K562 (cell line): ENCODE measurements at regions not wholly inside any gene's neighbourhood (a gene's known extent, or its start where the extent isn't known, plus 50 kb on each side); places are given as distances from the start of the nearest gene placed in this dataset.

Experiments
- ATAC-seq: fragments of 200-7000 bp; cut with Tn5 transposase; 3 replicates; pipeline ENCODE4 v1.9.1; 2020; ENCODE audit warnings: moderate library complexity
- BruUV-seq: library from RNA; stranded (reverse); fragments of 400-500 nt; replicated peaks from 2 replicates; lab custom pipeline; 2021; lab: Mats Ljungman, UMichigan
- CTCF ChIA-PET: fragments of 300-600 bp; formaldehyde crosslinking; extraction: SDS; loops from one replicate; lab custom pipeline; 2021; ENCODE audit warnings: low intra/inter-chr PET ratio; lab: Yijun Ruan, JAX
- POLR2A ChIA-PET: fragments of 300-600, 350-650 bp; sonication (Branson Sonifier 250); formaldehyde crosslinking; extraction: SDS; loops from one replicate; lab custom pipeline; 2021; ENCODE audit warnings: antibody characterized with exemption, inconsistent platforms; lab: Yijun Ruan, JAX
- DNase-seq, 4 experiments: peaks; one replicate each; pipeline versions ENCODE4 v3.0.0 to v3.0.0-alpha.2; 2011 to 2018; ENCODE audit warnings: low spot score in 3 of 4, mixed read lengths in 3 of 4; ENCODE audit errors: extremely low read depth in 1 of 4
- FAIRE-seq: peaks from 2 replicates; lab custom pipeline; 2011; peaks lifted over from hg19 to GRCh38; lab: Jason Lieb, UNC
- H2AFZ ChIP-seq: 2 replicates; pipeline ENCODE4 v1.6.0; 2011; ENCODE audit warnings: low read depth, low read length, control low read depth, inconsistent platforms
- H3K27ac ChIP-seq: fragments of 200-600 bp; 3 replicates; pipeline ENCODE4 v1.8.0; 2011; ENCODE audit warnings: low read depth, mild to moderate bottlenecking, control low read depth, inconsistent platforms, low read length, moderate library complexity, mixed read lengths; ENCODE audit errors: extremely low read depth
- H3K27me3 ChIP-seq, 2 experiments: fragments of 300-600 bp in 1 of 2; 2 replicates in 1 of 2; 3 replicates in 1 of 2; pipeline versions ENCODE4 v1.6.0 to v1.8.0; 2011; ENCODE audit warnings: inconsistent platforms in 2 of 2, low read length in 2 of 2, mild to moderate bottlenecking in 1 of 2, mixed read lengths in 1 of 2, moderate library complexity in 1 of 2; ENCODE audit not compliant: control insufficient read depth in 2 of 2, insufficient read depth in 2 of 2
- H3K36me3 ChIP-seq: fragments of 300-600 bp; 3 replicates; pipeline ENCODE4 v1.8.0; 2011; ENCODE audit warnings: mild to moderate bottlenecking, low read length, inconsistent platforms; ENCODE audit not compliant: control insufficient read depth, insufficient read depth
- H3K4me1 ChIP-seq, 2 experiments: fragments of 200-600 bp in 1 of 2; replicated peaks in 1 of 2; 2 replicates in 1 of 2; 3 replicates in 1 of 2; pipeline versions ENCODE4 v1.5.1 to v1.8.0; 2011; ENCODE audit warnings: inconsistent platforms in 2 of 2, low read length in 2 of 2, mild to moderate bottlenecking in 1 of 2, mixed read lengths in 1 of 2, moderate library complexity in 1 of 2; ENCODE audit not compliant: control insufficient read depth in 2 of 2, insufficient read depth in 2 of 2
- H3K4me2 ChIP-seq: 2 replicates; pipeline ENCODE4 v1.6.1; 2011; ENCODE audit warnings: low read length, control low read depth, inconsistent platforms, mixed read lengths; ENCODE audit not compliant: insufficient read depth
- H3K4me3 ChIP-seq: fragments of 200-600 bp; sonication (generic), shearing (Covaris generic); 2 replicates; pipeline ENCODE4 v1.5.1; 2016; ENCODE audit warnings: control low read depth, inconsistent platforms
- H3K79me2 ChIP-seq: fragments of 200-600 bp; 3 replicates; pipeline ENCODE4 v1.8.0; 2011; ENCODE audit warnings: low read length, inconsistent platforms; ENCODE audit not compliant: control insufficient read depth, insufficient read depth
- H3K9ac ChIP-seq, 2 experiments: 2 replicates each; pipeline versions ENCODE4 v1.6.0 to v1.6.1; 2011; ENCODE audit warnings: low read depth in 2 of 2, low read length in 2 of 2, control low read depth in 1 of 2, inconsistent platforms in 1 of 2, mild to moderate bottlenecking in 1 of 2, mixed read lengths in 1 of 2; ENCODE audit not compliant: insufficient read depth in 1 of 2
- H3K9me1 ChIP-seq: one replicate; pipeline ENCODE4 v1.6.0; 2011; ENCODE audit warnings: inconsistent platforms, mild to moderate bottlenecking, low read length, moderate library complexity; ENCODE audit not compliant: control insufficient read depth, insufficient read depth
- H3K9me3 ChIP-seq: replicated peaks from 2 replicates; pipeline ENCODE4 v1.5.1; 2011; ENCODE audit warnings: low read depth, low read length, inconsistent platforms; ENCODE audit not compliant: control insufficient read depth, insufficient read depth
- H4K20me1 ChIP-seq: replicated peaks from 2 replicates; pipeline ENCODE4 v1.6.1; 2011; ENCODE audit warnings: low read length, inconsistent platforms, mixed read lengths; ENCODE audit not compliant: control insufficient read depth, insufficient read depth
- ARID3A ChIP-seq: IDR thresholded peaks from 2 replicates; pipeline ENCODE4 v1.6.1; 2012; ENCODE audit warnings: low read depth, low read length, improper control_type of control experiment, borderline replicate concordance
- ATF3 ChIP-seq, 2 experiments: fragments of 450-650 bp in 1 of 2; sonication (generic) in 1 of 2; formaldehyde crosslinking in 1 of 2; IDR thresholded peaks in 1 of 2; conservative IDR thresholded peaks in 1 of 2; 2 replicates each; pipeline versions ENCODE4 v1.6.1 to v1.8.1; 2016 to 2023; ENCODE audit warnings: mild to moderate bottlenecking in 2 of 2, moderate library complexity in 2 of 2, inconsistent platforms in 1 of 2, missing genetic modification reagents in 1 of 2
- CHD2 ChIP-seq: IDR thresholded peaks from 2 replicates; pipeline ENCODE4 v1.6.1; 2011; ENCODE audit warnings: low read depth, low read length
- FOXP4 ChIP-seq: sonication (generic); formaldehyde crosslinking; IDR thresholded peaks from 2 replicates; pipeline ENCODE4 v1.8.0; 2022; ENCODE audit warnings: mild to moderate bottlenecking, missing genetic modification reagents, borderline replicate concordance
- HMGN3 ChIP-seq: IDR thresholded peaks from 2 replicates; pipeline ENCODE4 v1.6.1; 2011; ENCODE audit warnings: borderline replicate concordance, low read depth, mild to moderate bottlenecking, mixed read lengths, low read length; ENCODE audit not compliant: insufficient read length; ENCODE audit errors: extremely low read depth
- JUND ChIP-seq, 2 experiments: IDR thresholded peaks; 2 replicates in 1 of 2; 3 replicates in 1 of 2; pipeline ENCODE4 v1.6.1; 2011; ENCODE audit warnings: borderline replicate concordance in 2 of 2, low read depth in 2 of 2, low read length in 2 of 2, improper control_type of control experiment in 1 of 2, missing biosample characterization in 1 of 2, missing genetic modification characterization in 1 of 2, missing genetic modification reagents in 1 of 2
- PHB ChIP-seq: fragments of 250-450 bp; sonication (Bioruptor Pico); IDR thresholded peaks from 2 replicates; pipeline ENCODE4 v1.5.0; 2021
- SREBF1 ChIP-seq: fragments of 150-350 bp; IDR thresholded peaks from 2 replicates; pipeline ENCODE4 v1.6.1; 2014; ENCODE audit warnings: antibody characterized with exemption, low read depth, low read length, borderline replicate concordance
- TCF15 ChIP-seq: fragments of 250-450 bp; sonication (Bioruptor Pico); IDR thresholded peaks from 2 replicates; pipeline ENCODE4 v1.8.0; 2022; ENCODE audit warnings: moderate library complexity, mild to moderate bottlenecking, inconsistent platforms
- ZNF23 ChIP-seq: fragments of 250-450 bp; sonication (Bioruptor Pico); IDR thresholded peaks from 2 replicates; pipeline ENCODE4 v1.4.0; 2020; ENCODE audit warnings: mild to moderate bottlenecking
- ZNF668 ChIP-seq: fragments of 250-450 bp; sonication (Bioruptor Pico); IDR thresholded peaks from 2 replicates; pipeline ENCODE4 v1.8.0; 2022; ENCODE audit warnings: mild to moderate bottlenecking, inconsistent platforms
- WGBS: fragments of 100-300 bp; shearing (Covaris generic); methylation state at CpG from one replicate; pipeline ENCODE4 v1.1.6; 2016; ENCODE audit warnings: low coverage, mixed read lengths; ENCODE audit not compliant: insufficient coverage; ENCODE audit errors: missing lambda C conversion rate; 5-methylcytosine and 5-hydroxymethylcytosine counted together
- in situ Hi-C: fragments of 300-500 bp; cut with MboI; formaldehyde crosslinking; loops from 4 replicates; pipeline ENCODE4 v1.15.0; 2018; ENCODE audit warnings: inconsistent platforms, mixed read lengths
- intact Hi-C: fragments of 100-400 bp; cut with micrococcal nuclease; formaldehyde crosslinking; loops from 2 replicates; pipeline ENCODE4 v1.14.2; 2022

- TF ChIP-seq HMGN3 (no peak), ZNF23 (CRISPR knock-in tag) (no peak), CHD2 (no peak), SREBF1 (no peak), ZNF668 (CRISPR knock-in tag) (no peak), FOXP4 (CRISPR knock-in tag) (no peak)
Measured at GRCh38 chr3:102059145-102059943, 210.0 kb downstream of the NFKBIZ start (continued).

GRCh38 chr3:102060814-102061213, 211.5 kb downstream of the NFKBIZ start:
- Histone ChIP-seq H3K79me2 (no peaks in the 10 kb centered on the region), H3K4me1 (no peaks in the 10 kb centered on the region), H3K9ac (no peak overlapping the region), H2AFZ (no peak overlapping the region), H3K4me2 (no peak overlapping the region), H3K9me3 (no peaks in the 10 kb centered on the region), H3K27ac (no peak overlapping the region), H3K36me3 (no peaks in the 10 kb centered on the region), H3K9me1 (no peaks in the 10 kb centered on the region), H3K4me3 (no peak overlapping the region), H3K27me3 (no peaks in the 10 kb centered on the region), H4K20me1 (no peaks in the 10 kb centered on the region)
- WGBS = 0% methylated on average over 1 of the region's 1 CpG
- no peak for FAIRE-seq
- in situ Hi-C loops (no loop called here), intact Hi-C loops (no loop called here)
- no peak for ATAC-seq
- BruUV-seq = no TSS peak
- DNase-seq = peak in 1 of 4 experiments; percentile 1
- POLR2A ChIA-PET = interaction anchor here (0.6 kb wide), 1 partner anchor 135 kb away, joined by 3 read pairs; no protein-coding TSS in a partner anchor
- CTCF ChIA-PET = no interaction called here
- TF ChIP-seq ARID3A (no peak), JUND (IDR thresholded peaks at IDR 0.05; ENCODE audit: borderline replicate concordance, low read depth, low read length) (no peak), JUND (tag; IDR thresholded peaks at IDR 0.05; ENCODE audit: borderline replicate concordance, low read depth, low read length) (peak; percentile 42; the same call in 1 of the 3 replicates), TCF15 (CRISPR knock-in tag) (no peak), PHB (no peak), ATF3 (IDR thresholded peaks at IDR 0.05) (peak; percentile 63), ATF3 (CRISPR knock-in tag; conservative IDR thresholded peaks at IDR 0.05) (no peak)
